ENCODE measurements at regions not wholly inside any gene's neighbourhood (a gene's known extent, or its start where the extent isn't known, plus 50 kb on each side); places are given as distances from the start of the nearest gene placed in this dataset.
A peak's percentile ranks its signal among the peaks of the same experiment; 100 is the strongest.

DNA sequence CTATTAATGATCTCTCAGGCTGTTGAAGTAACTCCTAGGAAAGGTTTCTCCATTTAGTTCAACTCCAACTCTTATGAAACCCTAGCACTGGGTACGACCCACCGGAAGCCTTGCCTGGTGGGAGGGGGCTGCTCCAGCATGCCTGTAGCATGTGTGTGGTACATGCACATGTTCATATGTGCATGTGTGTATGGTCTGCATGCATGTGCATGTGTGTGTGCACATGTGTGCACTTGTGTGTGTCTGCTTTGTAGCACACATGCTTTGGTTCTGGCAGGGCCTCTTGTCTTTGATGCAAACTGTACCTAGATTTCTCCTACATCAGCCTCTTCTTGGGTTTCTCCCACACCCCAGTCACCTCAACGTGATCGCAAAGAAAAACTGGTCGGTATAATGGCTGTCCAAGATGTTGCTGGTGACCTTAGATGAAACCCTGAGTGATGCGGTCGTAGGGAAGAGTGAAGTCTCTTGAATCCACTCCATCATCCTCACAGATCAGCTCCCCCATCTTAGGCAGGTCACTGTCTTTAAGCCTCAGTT, 193.5 kb downstream of the MYLK4 start:
- Histone ChIP-seq H3K27me3 (no peaks in the 10 kb centered on the region), H3K4me3 (no peak overlapping the region), H3K36me3 (no peaks in the 10 kb centered on the region), H3K27ac (no peak overlapping the region), H3K4me1 (no peaks in the 10 kb centered on the region), H3K9me3 (no peaks in the 10 kb centered on the region)
- TF ChIP-seq, protein P1, sequence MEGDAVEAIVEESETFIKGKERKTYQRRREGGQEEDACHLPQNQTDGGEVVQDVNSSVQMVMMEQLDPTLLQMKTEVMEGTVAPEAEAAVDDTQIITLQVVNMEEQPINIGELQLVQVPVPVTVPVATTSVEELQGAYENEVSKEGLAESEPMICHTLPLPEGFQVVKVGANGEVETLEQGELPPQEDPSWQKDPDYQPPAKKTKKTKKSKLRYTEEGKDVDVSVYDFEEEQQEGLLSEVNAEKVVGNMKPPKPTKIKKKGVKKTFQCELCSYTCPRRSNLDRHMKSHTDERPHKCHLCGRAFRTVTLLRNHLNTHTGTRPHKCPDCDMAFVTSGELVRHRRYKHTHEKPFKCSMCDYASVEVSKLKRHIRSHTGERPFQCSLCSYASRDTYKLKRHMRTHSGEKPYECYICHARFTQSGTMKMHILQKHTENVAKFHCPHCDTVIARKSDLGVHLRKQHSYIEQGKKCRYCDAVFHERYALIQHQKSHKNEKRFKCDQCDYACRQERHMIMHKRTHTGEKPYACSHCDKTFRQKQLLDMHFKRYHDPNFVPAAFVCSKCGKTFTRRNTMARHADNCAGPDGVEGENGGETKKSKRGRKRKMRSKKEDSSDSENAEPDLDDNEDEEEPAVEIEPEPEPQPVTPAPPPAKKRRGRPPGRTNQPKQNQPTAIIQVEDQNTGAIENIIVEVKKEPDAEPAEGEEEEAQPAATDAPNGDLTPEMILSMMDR (IDR thresholded peaks at IDR 0.05): no peak
- DNase-seq (ENCODE audit: low spot score): peak; percentile 16

- no peak for DNase-seq (ENCODE audit: low spot score)
- Histone ChIP-seq H3K4me3 (no peak overlapping the region), H3K36me3 (no peaks in the 10 kb centered on the region), H3K27me3 (no peaks in the 10 kb centered on the region), H3K9me3 (no peaks in the 10 kb centered on the region), H3K4me1 (no peaks in the 10 kb centered on the region), H3K27ac (no peak overlapping the region)
- TF ChIP-seq, protein P1 (IDR thresholded peaks at IDR 0.05): no peak
Measured at GRCh38 chr6:2556761-2557160, 194.0 kb downstream of the MYLK4 start.

DNA sequence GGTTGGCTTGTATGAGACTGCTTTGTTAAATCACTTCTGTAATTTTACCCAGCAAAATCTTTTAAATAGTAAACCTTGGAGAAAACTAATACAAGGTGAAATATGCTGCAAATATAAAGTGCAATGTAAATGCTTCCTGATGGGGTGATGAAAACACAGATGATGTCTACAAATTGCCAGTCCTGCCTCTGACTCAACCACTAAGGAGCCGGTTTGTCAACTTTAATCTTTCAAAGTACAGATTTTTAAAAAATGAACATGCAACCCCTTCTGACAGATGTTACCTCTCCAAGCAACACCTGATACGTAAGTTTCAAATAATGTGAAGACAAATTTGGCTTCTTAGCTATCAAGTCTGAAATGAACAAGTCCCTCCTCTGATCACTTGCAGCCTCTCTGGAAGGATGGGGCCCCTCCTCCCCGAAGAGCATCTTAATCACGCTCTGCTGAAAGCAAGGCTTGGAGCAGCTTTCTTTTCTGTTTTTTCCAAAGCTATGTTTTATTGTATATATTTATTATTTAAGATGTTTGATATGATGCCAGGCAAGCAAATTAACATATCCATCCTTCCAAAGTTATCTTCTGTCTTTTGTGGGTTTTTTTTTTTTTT, 196.0 kb downstream of the MYLK4 start:
- Histone ChIP-seq H3K36me3 (no peaks in the 10 kb centered on the region), H3K9me3 (no peaks in the 10 kb centered on the region), H3K27me3 (no peaks in the 10 kb centered on the region), H3K4me3 (no peak overlapping the region), H3K27ac (no peak overlapping the region), H3K4me1 (no peaks in the 10 kb centered on the region)
- TF ChIP-seq, protein P1 (IDR thresholded peaks at IDR 0.05): no peak
- no peak for DNase-seq (ENCODE audit: low spot score)

DNA sequence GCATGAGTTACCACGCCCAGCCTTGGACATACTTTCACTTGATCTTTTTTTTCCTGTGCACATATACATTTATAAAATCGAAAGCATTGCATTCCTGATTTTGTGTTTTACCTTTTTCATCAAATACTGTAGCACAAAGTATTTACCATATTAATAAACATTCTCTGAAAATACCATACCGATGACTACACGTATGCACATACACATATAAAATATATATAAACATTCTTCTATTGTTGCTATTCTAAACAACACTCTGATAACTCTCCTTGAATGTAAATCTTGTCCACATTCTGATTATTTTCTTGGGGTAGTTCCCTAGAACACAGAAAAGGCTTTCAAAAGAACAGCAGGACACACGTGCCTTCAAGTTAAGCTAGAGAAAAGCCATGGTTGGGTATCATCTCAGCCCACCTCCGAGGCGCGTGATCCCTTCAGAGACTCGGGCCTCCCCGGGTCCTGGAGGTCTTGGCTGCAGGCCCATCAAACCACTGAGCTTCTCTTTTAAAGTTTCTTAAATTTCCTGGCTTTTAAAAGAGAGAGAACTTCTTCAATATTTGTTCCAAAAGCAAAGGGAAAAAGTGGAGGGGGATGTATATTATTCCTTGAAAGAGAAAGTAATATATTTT, 198.1 kb downstream of the MYLK4 start:
- Histone ChIP-seq H3K4me3 (no peak overlapping the region), H3K27ac (no peak overlapping the region), H3K36me3 (no peaks in the 10 kb centered on the region), H3K9me3 (no peaks in the 10 kb centered on the region), H3K27me3 (no peaks in the 10 kb centered on the region), H3K4me1 (no peaks in the 10 kb centered on the region)
- TF ChIP-seq, protein P1 (IDR thresholded peaks at IDR 0.05): no peak
- no peak for DNase-seq (ENCODE audit: low spot score)

GRCh38 chr6:2551705-2552104, 199.0 kb downstream of the MYLK4 start:
- Histone ChIP-seq H3K4me1 (no peaks in the 10 kb centered on the region), H3K27me3 (no peaks in the 10 kb centered on the region), H3K9me3 (no peaks in the 10 kb centered on the region), H3K4me3 (no peak overlapping the region), H3K36me3 (no peaks in the 10 kb centered on the region), H3K27ac (no peak overlapping the region)
- TF ChIP-seq, protein P1 (IDR thresholded peaks at IDR 0.05): no peak
- peak; percentile 9 for DNase-seq (ENCODE audit: low spot score)
